OCI-LY7 (cell line): ENCODE measurements at regions not wholly inside any gene's neighbourhood (a gene's known extent, or its start where the extent isn't known, plus 50 kb on each side); places are given as distances from the start of the nearest gene placed in this dataset.

Source experiments
- BruUV-seq: library from RNA; stranded (reverse); fragments of 400-500 nt; replicated peaks from 2 replicates; lab custom pipeline; 2021; lab: Mats Ljungman, UMichigan
- CTCF ChIA-PET: fragments of 300-600 bp; sonication (Branson Sonifier 250); formaldehyde crosslinking; loops from one replicate; lab custom pipeline; 2022; ENCODE audit warnings: antibody characterized with exemption; ENCODE audit not compliant: unreplicated experiment; lab: Charles Lee
- POLR2A ChIA-PET: fragments of 300-600 bp; sonication (Branson Sonifier 250); formaldehyde crosslinking; loops from one replicate; lab custom pipeline; 2022; ENCODE audit warnings: antibody characterized with exemption; lab: Charles Lee
- DNase-seq: peaks from one replicate; pipeline ENCODE4 v3.0.0-alpha.2; 2015; ENCODE audit warnings: low spot score
- H2AFZ ChIP-seq: fragments of 200-600 bp; sonication (generic), shearing (Covaris generic); 2 replicates; pipeline ENCODE4 v1.6.1; 2014; ENCODE audit warnings: mild to moderate bottlenecking, antibody characterized with exemption, low read length, moderate library complexity
- H3K27ac ChIP-seq: fragments of 200-600 bp; sonication (generic); 2 replicates; pipeline ENCODE4 v1.5.1; 2014; ENCODE audit warnings: mixed run types, low read depth, mild to moderate bottlenecking, moderate library complexity, low read length, inconsistent platforms; ENCODE audit not compliant: poor library complexity, severe bottlenecking
- H3K36me3 ChIP-seq: fragments of 200-600 bp; sonication (generic); 2 replicates; pipeline ENCODE4 v1.6.1; 2014; ENCODE audit warnings: mild to moderate bottlenecking, antibody characterized with exemption, low read length, moderate library complexity, mixed read lengths; ENCODE audit not compliant: insufficient read depth
- H3K4me1 ChIP-seq: fragments of 200-600 bp; sonication (generic); 2 replicates; pipeline ENCODE4 v1.5.1; 2014; ENCODE audit warnings: mild to moderate bottlenecking, low read length; ENCODE audit not compliant: insufficient read depth, poor library complexity, severe bottlenecking
- H3K4me2 ChIP-seq: fragments of 200-600 bp; sonication (generic); 2 replicates; pipeline ENCODE4 v1.6.1; 2014; ENCODE audit warnings: mild to moderate bottlenecking, low read length
- H3K4me3 ChIP-seq: fragments of 200-600 bp; sonication (generic); 2 replicates; pipeline ENCODE4 v1.5.1; 2014; ENCODE audit warnings: mild to moderate bottlenecking, low read depth, low read length; ENCODE audit not compliant: poor library complexity, severe bottlenecking
- H3K79me2 ChIP-seq: fragments of 200-600 bp; sonication (generic); 2 replicates; pipeline ENCODE4 v1.6.1; 2016; ENCODE audit warnings: low read depth, mild to moderate bottlenecking, low read length, moderate library complexity, mixed read lengths; ENCODE audit not compliant: insufficient read depth
- H3K9me2 ChIP-seq: fragments of 200-600 bp; sonication (generic); 2 replicates; pipeline ENCODE4 v1.6.1; 2016; ENCODE audit warnings: mild to moderate bottlenecking, low read length, mixed read lengths; ENCODE audit not compliant: insufficient read depth
- H3K9me3 ChIP-seq: fragments of 200-600 bp; sonication (generic); 2 replicates; pipeline ENCODE4 v1.6.1; 2014; ENCODE audit warnings: mild to moderate bottlenecking, mixed run types, low read length, mixed read lengths
- H4K20me1 ChIP-seq: fragments of 200-600 bp; sonication (generic); 2 replicates; pipeline ENCODE4 v1.6.1; 2014; ENCODE audit warnings: mild to moderate bottlenecking, antibody characterized with exemption, low read length, moderate library complexity, mixed read lengths; ENCODE audit not compliant: insufficient read depth
- EZH2phosphoT487 ChIP-seq: fragments of 200-600 bp; sonication (generic); IDR thresholded peaks from 2 replicates; pipeline ENCODE4 v1.6.1; 2018; ENCODE audit warnings: low read depth, borderline replicate concordance, mild to moderate bottlenecking, mixed run types, antibody characterized with exemption, low read length, moderate library complexity, mixed read lengths
- intact Hi-C: fragments of 100-400 bp; cut with micrococcal nuclease; formaldehyde crosslinking; loops from one replicate; pipeline ENCODE4 v1.10.0; 2022; ENCODE audit not compliant: unreplicated experiment
- TF ChIP-seq, protein P1 (sequence below): fragments of 200-600 bp; sonication (generic); conservative IDR thresholded peaks from 2 replicates; pipeline ENCODE4 v1.5.1; 2014; ENCODE audit warnings: mild to moderate bottlenecking, antibody characterized with exemption, low read length, moderate library complexity, mixed read lengths

DNA sequence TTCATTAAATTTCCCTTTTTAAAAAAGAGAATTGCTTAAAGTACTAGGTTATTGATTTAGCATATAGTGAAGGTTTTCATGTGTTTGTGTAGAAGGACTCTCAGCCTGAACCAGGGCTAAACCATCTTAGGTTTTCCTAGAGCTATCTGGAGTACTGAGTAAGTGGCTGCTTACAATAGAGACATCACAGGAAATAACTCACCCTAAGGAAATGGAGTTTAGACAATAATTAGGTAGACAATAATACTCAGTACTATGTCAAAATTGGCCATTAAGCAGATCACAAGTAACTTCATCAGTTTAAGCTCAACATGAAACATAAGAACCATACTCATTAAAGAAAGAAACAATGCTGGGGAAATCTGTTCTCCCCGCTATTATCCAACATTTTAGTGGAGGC, 240.0 kb downstream of the RND3 start:
- Histone ChIP-seq H3K4me1 (no peaks in the 10 kb centered on the region), H3K9me2 (no peaks in the 10 kb centered on the region), H4K20me1 (no peaks in the 10 kb centered on the region), H3K36me3 (no peaks in the 10 kb centered on the region), H3K79me2 (no peaks in the 10 kb centered on the region), H3K9me3 (no peaks in the 10 kb centered on the region), H3K4me2 (no peak overlapping the region), H3K4me3 (no peak overlapping the region), H2AFZ (no peak overlapping the region), H3K27ac (no peak overlapping the region)
- no peak for DNase-seq
- POLR2A ChIA-PET, result no interaction called here
- no TSS peak for BruUV-seq
- no peak for TF ChIP-seq EZH2phosphoT487
- TF ChIP-seq, protein P1, sequence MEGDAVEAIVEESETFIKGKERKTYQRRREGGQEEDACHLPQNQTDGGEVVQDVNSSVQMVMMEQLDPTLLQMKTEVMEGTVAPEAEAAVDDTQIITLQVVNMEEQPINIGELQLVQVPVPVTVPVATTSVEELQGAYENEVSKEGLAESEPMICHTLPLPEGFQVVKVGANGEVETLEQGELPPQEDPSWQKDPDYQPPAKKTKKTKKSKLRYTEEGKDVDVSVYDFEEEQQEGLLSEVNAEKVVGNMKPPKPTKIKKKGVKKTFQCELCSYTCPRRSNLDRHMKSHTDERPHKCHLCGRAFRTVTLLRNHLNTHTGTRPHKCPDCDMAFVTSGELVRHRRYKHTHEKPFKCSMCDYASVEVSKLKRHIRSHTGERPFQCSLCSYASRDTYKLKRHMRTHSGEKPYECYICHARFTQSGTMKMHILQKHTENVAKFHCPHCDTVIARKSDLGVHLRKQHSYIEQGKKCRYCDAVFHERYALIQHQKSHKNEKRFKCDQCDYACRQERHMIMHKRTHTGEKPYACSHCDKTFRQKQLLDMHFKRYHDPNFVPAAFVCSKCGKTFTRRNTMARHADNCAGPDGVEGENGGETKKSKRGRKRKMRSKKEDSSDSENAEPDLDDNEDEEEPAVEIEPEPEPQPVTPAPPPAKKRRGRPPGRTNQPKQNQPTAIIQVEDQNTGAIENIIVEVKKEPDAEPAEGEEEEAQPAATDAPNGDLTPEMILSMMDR, result no peak
- intact Hi-C loops, result no loop called here
- CTCF ChIA-PET, result no interaction called here

DNA sequence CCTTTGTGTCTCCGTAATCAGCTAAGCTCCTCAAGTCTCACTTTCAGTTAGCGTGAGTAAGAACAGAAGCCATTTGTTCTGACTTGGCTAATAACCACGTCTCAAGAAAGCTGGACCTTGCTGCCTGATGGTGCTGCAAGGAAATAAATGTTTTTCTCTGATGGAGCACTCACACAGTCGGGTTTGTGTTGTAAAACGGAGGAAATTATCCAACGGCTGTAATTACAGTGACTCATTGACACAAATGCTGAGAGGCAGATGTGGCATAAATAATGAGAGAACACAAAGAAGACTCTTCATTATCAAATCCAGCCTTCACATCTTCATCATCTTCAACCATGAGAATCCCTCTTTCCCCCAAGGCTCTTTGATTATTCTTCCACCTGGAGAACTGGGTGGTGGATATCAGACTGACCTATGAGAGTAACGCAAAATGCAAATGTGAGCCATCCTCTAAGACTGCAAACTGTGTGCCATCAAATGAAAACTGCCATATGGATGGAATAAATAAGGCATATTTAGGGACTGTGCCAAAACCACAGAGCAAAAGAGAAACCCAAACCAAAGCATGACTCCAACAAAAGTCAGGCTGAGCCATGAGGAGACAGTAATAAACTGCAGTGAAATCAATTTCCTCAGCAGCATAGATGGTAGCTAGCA, 252.6 kb downstream of the RND3 start:
- no peaks in the 10 kb centered on the region for H3K36me3 ChIP-seq
- no TSS peak for BruUV-seq
- no peak overlapping the region for H2AFZ ChIP-seq
- no peaks in the 10 kb centered on the region for H4K20me1 ChIP-seq
- H3K4me2 ChIP-seq, result no peak overlapping the region
- H3K9me2 ChIP-seq, result no peaks in the 10 kb centered on the region
- H3K9me3 ChIP-seq, result no peaks in the 10 kb centered on the region
- no peak overlapping the region for H3K27ac ChIP-seq
- H3K79me2 ChIP-seq, result no peaks in the 10 kb centered on the region
- no peaks in the 10 kb centered on the region for H3K4me1 ChIP-seq
- TF ChIP-seq, protein P1, result no peak
- TF ChIP-seq EZH2phosphoT487, result no peak
- DNase-seq, result no peak
- ChIA-PET POLR2A (interaction anchor here (1.1 kb wide), 1 partner anchor 19 kb away, joined by 3 read pairs; no protein-coding TSS in a partner anchor), CTCF (no interaction called here)
- intact Hi-C loops, result no loop called here
- H3K4me3 ChIP-seq, result no peak overlapping the region

DNA sequence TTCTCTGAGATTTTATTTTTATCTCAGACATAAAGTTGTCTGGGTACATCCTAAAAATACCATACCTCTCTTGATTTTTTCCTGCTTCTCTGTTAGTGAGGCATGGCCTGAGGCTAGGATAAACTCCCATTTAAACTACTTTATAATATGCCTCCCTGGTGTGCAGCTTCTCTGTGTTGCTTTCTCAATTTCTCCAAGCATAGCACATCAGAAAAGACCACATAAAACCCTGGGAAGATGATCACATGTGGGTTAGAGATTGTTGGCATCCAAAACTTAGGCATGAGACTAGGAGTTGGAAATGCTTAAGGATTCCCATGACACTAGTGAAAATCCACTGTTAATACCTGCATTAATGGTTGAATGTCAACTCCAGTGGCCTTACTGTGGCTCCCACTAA, 254.6 kb downstream of the RND3 start:
- Histone ChIP-seq H3K4me1 (no peaks in the 10 kb centered on the region), H3K9me3 (no peaks in the 10 kb centered on the region), H3K79me2 (no peaks in the 10 kb centered on the region), H3K4me2 (no peak overlapping the region), H4K20me1 (no peaks in the 10 kb centered on the region), H2AFZ (no peak overlapping the region), H3K27ac (no peak overlapping the region), H3K36me3 (no peaks in the 10 kb centered on the region), H3K9me2 (no peaks in the 10 kb centered on the region), H3K4me3 (no peak overlapping the region)
- POLR2A ChIA-PET, result no interaction called here
- intact Hi-C loops, result no loop called here
- CTCF ChIA-PET, result no interaction called here
- no TSS peak for BruUV-seq
- TF ChIP-seq, protein P1, result no peak
- no peak for TF ChIP-seq EZH2phosphoT487
- no peak for DNase-seq
